ENCODE measurements at regions not wholly inside any gene's neighbourhood (a gene's known extent, or its start where the extent isn't known, plus 50 kb on each side); places are given as distances from the start of the nearest gene placed in this dataset.

DNA sequence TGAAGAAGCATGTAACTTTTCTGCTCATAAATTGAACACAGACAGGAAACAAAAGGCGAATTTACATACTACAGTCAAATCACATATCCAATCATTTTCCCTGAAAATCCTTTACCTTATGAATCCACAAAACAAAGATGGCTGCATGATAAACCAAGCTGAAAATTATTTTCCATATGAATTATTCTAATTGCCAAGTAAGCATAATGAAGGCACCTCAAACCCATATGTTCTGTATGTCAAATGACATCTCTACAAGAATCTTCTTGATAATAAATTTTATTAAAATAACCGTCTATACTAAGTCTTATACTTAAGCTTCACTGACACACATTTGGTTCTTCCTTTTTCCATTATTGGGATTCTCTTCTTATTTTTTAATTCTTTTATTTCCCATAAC is 1242.6 kb downstream of the CNTNAP5 start:
- Mint-ChIP-seq H3K4me1 (no peaks in the 10 kb centered on the region), H3K27me3 (ENCODE audit: insufficient read depth, low read depth, poor library complexity) (peaks cover 2% of the 10 kb centered on the region), H3K36me3 (ENCODE audit: low read depth) (no peaks in the 10 kb centered on the region), H3K27ac (no peak overlapping the region), H3K9me3 (no peaks in the 10 kb centered on the region; the same call in 2 of the 3 replicates), H3K4me3 (no peak overlapping the region)
- Histone ChIP-seq H3K36me3 (ENCODE audit: insufficient read depth) (no peaks in the 10 kb centered on the region), H3K4me2 (no peak overlapping the region), H3K4me1 (ENCODE audit: insufficient read depth) (no peaks in the 10 kb centered on the region), H2AFZ (no peak overlapping the region), H4K20me1 (replicated peaks; ENCODE audit: insufficient read depth) (no peaks in the 10 kb centered on the region), H3K4me3 (no peak overlapping the region), H3K27ac (ENCODE audit: low read depth) (no peak overlapping the region), H3K9me2 (ENCODE audit: insufficient read depth) (no peaks in the 10 kb centered on the region), H3K79me2 (replicated peaks; ENCODE audit: insufficient read depth) (no peaks in the 10 kb centered on the region), H3F3A (replicated peaks; ENCODE audit: low read depth) (no peaks in the 10 kb centered on the region), H3K27me3 (ENCODE audit: insufficient read depth) (no peaks in the 10 kb centered on the region)
- DNase-seq (ENCODE audit: low spot score) (no peak), ATAC-seq (no peak)
- TF ChIP-seq, protein P1, sequence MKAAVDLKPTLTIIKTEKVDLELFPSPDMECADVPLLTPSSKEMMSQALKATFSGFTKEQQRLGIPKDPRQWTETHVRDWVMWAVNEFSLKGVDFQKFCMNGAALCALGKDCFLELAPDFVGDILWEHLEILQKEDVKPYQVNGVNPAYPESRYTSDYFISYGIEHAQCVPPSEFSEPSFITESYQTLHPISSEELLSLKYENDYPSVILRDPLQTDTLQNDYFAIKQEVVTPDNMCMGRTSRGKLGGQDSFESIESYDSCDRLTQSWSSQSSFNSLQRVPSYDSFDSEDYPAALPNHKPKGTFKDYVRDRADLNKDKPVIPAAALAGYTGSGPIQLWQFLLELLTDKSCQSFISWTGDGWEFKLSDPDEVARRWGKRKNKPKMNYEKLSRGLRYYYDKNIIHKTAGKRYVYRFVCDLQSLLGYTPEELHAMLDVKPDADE (IDR thresholded peaks at IDR 0.05), result no peak
- no peak for TF ChIP-seq ZNF331 (CRISPR knock-in tag; IDR thresholded peaks at IDR 0.05; ENCODE audit: low read depth)
- TF ChIP-seq, protein P2, sequence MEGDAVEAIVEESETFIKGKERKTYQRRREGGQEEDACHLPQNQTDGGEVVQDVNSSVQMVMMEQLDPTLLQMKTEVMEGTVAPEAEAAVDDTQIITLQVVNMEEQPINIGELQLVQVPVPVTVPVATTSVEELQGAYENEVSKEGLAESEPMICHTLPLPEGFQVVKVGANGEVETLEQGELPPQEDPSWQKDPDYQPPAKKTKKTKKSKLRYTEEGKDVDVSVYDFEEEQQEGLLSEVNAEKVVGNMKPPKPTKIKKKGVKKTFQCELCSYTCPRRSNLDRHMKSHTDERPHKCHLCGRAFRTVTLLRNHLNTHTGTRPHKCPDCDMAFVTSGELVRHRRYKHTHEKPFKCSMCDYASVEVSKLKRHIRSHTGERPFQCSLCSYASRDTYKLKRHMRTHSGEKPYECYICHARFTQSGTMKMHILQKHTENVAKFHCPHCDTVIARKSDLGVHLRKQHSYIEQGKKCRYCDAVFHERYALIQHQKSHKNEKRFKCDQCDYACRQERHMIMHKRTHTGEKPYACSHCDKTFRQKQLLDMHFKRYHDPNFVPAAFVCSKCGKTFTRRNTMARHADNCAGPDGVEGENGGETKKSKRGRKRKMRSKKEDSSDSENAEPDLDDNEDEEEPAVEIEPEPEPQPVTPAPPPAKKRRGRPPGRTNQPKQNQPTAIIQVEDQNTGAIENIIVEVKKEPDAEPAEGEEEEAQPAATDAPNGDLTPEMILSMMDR (conservative IDR thresholded peaks at IDR 0.05; ENCODE audit: low read depth in 2 of 2), result no peak
- no peak for TF ChIP-seq CREB1 (CRISPR knock-in tag; IDR thresholded peaks at IDR 0.05; ENCODE audit: low read depth)
- no peak for TF ChIP-seq EZH2phosphoT487 (IDR thresholded peaks at IDR 0.05; ENCODE audit: unreplicated experiment)
- no peak for TF ChIP-seq ZNF114 (CRISPR knock-in tag; IDR thresholded peaks at IDR 0.05)
- TF ChIP-seq JUNB (IDR thresholded peaks at IDR 0.05; ENCODE audit: unreplicated experiment), result no peak

- H3K79me2 ChIP-seq (replicated peaks; ENCODE audit: insufficient read depth), result no peaks in the 10 kb centered on the region
- Mint-ChIP-seq H3K4me3 (no peak overlapping the region), H3K9me3 (peaks cover 2% of the 10 kb centered on the region; the same call in 2 of the 3 replicates), H3K4me1 (peaks cover 10% of the 10 kb centered on the region; the same call in 2 of the 3 replicates), H3K27ac (no peak overlapping the region), H3K36me3 (ENCODE audit: low read depth) (peaks cover 2% of the 10 kb centered on the region; the same call in 1 of the 3 replicates), H3K27me3 (ENCODE audit: insufficient read depth, low read depth, poor library complexity) (no peaks in the 10 kb centered on the region)
- H3K4me3 ChIP-seq, result no peak overlapping the region
- H3K27me3 ChIP-seq (ENCODE audit: insufficient read depth), result no peaks in the 10 kb centered on the region
- ATAC-seq, result no peak
- H3F3A ChIP-seq (replicated peaks; ENCODE audit: low read depth), result no peaks in the 10 kb centered on the region
- no peak overlapping the region for H3K4me2 ChIP-seq
- H3K36me3 ChIP-seq (ENCODE audit: insufficient read depth), result no peaks in the 10 kb centered on the region
- no peaks in the 10 kb centered on the region for H3K4me1 ChIP-seq (ENCODE audit: insufficient read depth)
- no peaks in the 10 kb centered on the region for H4K20me1 ChIP-seq (replicated peaks; ENCODE audit: insufficient read depth)
- H3K9me2 ChIP-seq (ENCODE audit: insufficient read depth), result no peaks in the 10 kb centered on the region
- H3K27ac ChIP-seq (ENCODE audit: low read depth), result no peak overlapping the region
- DNase-seq (ENCODE audit: low spot score), result no peak
- no peak overlapping the region for H2AFZ ChIP-seq
- no peak for TF ChIP-seq POLR2AphosphoS5 (IDR thresholded peaks at IDR 0.05; ENCODE audit: low read depth)
- TF ChIP-seq EZH2 (IDR thresholded peaks at IDR 0.05; ENCODE audit: low read depth, unreplicated experiment), result no peak
- no peak for TF ChIP-seq NANOG (IDR thresholded peaks at IDR 0.05; ENCODE audit: borderline replicate concordance)
- TF ChIP-seq REST (IDR thresholded peaks at IDR 0.05; ENCODE audit: unreplicated experiment), result no peak
- no peak for TF ChIP-seq ZNF331 (CRISPR knock-in tag; IDR thresholded peaks at IDR 0.05; ENCODE audit: low read depth)
- TF ChIP-seq, protein P1 (IDR thresholded peaks at IDR 0.05), result no peak
- TF ChIP-seq STAT1 (IDR thresholded peaks at IDR 0.05; ENCODE audit: unreplicated experiment), result no peak
- TF ChIP-seq, protein P2 (conservative IDR thresholded peaks at IDR 0.05; ENCODE audit: low read depth in 2 of 2), result no peak
Measured at GRCh38 chr2:125272651-125273050, 1247.6 kb downstream of the CNTNAP5 start.
